Stimulated activated CD8-positive, alpha-beta memory T cell treated with anti-CD3 and anti-CD28 coated beads, Interleukin-12 subunit alpha, Interleukin-12 subunit beta, amount 100 ng/mL, for 4 hours (primary cell): ENCODE measurements at regions not wholly inside any gene's neighbourhood (a gene's known extent, or its start where the extent isn't known, plus 50 kb on each side); places are given as distances from the start of the nearest gene placed in this dataset.

Source experiments
- DNase-seq: peaks from one replicate; pipeline ENCODE4 v3.0.0-alpha.2; 2020; ENCODE audit warnings: low read depth

DNA sequence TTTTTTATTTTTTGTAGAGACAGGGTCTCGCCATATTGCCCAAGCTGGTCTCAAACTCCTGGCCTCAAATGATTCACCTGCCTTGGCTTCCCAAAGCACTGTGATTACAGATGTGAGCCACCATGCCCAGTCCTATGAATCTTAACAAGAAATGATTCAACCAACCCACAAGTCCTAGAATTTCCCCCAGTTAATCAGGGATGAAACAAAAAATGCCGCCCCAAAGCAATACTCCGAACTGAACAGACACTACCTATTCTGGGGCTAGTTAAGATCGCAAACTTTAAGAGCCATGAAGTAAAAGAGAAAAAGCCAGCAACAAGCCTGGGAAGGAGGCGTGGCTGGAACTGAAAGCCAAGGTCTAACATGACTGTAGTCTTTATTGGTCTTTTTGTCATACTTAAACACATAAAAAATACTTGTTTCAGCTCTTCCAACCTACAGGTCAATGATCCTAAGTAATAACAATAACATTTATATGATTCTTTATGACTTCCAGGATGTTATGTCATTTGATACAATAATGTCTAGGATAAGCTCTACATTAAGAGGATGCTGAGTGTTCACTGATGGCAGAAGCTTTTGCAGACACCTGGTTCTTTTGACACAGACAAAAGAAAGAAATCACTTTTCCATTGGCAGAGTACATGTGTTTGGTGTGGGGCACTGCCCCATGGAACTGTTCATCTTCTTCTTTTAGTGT is 361.1 kb upstream of the TLE4 start:
- no peak for DNase-seq

DNA sequence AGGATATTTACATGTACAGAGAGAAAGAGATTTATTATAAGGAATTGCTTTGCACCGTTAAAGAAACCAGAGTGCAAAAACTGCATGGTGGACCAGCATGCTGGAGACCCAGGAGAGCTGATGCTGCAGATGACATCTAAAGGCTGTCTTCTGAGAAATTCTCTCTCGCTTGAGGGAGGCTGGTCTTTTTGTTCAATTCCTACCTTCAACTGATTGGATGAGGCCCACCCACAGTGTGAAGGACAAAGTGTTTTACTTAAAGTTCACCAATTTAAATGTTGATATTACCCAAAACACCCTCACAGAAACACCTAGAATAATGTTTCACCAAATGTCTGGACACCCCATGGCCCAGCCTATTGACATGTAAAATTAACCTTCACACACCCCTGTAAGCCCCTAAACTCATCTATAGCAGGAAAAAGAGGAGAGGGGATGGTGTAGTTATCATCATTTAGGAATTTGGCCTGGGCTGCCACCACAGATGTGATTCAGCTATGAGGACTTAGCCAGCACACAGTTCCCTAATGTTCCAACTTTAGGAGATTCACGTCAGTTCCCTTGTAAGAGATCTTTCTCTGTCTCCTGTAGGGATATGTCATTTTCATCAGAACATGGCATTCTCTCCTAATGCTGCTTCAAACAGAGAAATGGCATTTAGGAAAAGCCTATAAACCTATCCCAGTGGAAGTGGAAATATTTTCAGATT is 358.2 kb upstream of the TLE4 start:
- DNase-seq: no peak

DNA sequence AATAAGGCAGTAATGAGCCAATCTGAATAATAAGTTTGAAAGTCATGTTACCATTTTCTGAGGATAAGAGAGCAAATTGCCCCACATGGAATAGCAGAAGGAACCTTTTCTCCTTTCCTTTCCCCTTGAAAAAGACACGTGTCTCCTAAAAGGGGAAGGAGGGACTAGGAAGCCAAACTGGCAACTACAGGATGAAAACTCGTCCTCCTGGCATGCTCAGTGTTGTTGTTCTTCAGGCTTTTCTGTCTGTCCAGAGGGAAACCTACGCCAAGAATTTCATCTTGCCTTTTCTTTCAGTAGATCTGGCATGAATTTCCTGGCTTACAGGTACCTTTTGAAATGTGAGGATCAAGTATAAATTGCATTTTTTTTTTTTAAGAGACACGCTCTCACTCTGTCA is 355.9 kb upstream of the TLE4 start:
- no peak for DNase-seq

DNA sequence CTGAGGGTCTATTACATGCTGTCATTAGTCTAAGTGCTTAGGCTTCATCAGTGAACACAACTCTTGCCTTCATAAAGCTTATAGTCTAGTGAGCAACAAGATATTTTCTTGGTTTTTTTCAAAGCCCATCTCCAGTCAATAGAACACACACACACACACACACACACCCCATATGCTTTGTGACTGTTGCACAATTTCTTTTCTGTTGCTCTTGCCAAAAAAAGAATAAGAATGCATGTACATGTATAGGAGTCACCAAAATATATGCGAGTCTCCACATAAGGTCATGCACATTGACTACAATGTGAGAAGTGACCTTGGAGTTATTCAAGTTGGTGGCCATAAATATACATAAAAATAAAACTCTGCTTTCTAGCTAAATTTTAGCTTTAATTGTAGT is 351.5 kb upstream of the TLE4 start:
- DNase-seq: no peak

DNA sequence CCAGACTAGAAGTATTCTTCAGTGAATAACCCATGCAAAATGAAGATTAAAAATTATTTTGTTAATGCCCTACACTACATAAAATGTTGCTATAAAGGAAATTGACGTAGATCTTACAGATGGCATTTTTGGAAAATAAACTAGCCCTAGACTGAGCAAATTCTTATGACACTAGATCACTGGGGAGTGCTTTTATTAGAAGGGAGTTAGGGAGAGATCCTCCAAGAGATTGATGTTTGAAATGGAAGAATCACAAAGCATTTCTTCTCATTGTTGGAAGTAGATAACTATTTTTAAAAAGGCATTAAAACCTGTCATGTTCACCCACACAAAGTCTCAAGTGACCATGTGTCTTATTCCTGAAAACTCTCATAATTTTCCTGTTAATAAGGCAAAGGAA is 351.1 kb upstream of the TLE4 start:
- DNase-seq: no peak

DNA sequence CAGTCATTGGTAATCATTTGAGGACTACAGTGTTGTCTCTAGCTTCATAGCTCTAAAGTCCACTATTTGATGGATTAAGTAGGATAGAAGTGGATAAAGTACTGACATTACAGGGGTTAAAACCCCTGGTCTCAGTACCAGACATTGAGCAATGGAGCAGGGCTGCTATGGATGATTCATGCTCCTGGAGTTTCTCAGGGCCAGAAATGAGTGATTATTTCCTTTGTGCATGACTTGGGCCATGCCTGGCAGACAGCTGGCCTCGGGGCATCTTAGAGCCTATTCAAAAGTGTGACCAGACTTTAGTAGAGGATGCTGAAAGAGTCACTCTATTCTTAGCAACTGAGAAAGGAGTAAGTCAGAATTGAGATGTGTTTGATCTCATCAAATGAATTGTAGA is 350.7 kb upstream of the TLE4 start:
- DNase-seq: no peak

DNA sequence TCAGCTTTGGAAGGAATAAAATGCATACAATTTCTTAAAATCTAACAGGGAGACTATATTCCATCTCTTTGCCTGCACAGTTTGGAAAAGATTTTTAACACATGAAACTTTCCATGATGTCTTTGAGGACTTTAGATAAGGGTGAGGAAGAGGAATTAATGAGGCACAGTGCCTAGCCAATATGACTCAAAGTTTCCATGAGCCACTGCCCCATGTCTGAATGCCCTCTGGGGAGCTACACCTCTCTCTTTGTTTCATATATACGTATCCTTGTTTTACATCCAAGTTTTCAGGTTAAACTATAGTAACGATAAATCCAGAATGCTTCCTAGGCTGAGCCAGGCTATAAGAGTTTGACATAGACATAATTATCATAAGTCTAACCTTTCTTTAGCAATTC is 349.3 kb upstream of the TLE4 start:
- DNase-seq: no peak

DNA sequence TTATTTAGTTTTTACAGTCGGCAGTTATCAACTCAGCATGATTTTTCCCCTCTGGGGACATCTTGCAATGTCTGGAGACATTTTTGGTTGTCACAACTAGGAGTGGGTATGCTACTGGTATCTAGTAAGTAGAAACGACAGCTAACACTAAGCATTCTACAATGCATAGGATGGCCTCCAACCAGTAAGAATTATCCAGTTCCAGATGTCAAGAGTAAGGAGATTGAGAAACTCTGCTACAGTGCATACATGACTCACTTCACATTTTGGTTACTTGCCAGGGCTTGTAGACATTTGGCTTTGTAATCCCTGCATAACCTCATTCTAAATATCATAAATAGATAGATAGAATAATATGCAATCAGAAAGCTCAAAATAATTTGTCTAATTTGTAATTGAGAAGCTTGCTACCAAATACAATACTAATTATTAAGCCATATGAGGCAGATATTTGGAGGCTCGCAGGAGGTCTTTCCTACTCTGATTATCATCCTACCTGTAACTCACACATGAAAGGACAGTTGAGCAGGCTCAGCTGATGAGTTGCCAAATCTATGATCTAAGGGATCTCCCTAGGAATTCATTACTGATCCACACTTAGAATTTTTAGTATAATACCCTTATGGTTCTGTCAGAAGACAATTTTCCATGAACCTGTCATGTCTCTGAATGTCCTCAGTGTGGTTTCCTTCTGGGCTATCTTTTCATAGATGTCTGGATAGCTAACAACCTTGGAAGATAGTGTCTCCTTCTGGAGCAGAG is 346.9 kb upstream of the TLE4 start:
- DNase-seq: no peak

DNA sequence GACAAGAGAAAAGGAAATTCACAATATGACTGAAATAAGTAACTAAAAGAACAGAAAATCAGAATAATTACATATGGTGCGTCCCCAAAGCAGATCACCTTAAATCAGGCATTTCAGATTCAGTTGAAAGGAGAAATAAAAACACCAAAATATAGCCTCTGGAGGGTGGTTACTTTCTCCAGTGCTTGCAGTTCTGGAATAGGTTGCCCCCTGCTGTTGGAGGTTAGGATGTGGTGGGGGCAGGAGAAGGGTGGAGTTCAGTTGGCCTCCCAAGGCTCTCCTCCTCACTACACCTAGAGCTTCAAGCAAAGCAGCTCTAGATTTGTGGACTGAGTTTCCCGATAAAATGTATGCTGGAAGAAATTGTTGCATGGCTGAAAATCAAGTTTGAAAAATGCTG is 338.2 kb upstream of the TLE4 start:
- DNase-seq: no peak

DNA sequence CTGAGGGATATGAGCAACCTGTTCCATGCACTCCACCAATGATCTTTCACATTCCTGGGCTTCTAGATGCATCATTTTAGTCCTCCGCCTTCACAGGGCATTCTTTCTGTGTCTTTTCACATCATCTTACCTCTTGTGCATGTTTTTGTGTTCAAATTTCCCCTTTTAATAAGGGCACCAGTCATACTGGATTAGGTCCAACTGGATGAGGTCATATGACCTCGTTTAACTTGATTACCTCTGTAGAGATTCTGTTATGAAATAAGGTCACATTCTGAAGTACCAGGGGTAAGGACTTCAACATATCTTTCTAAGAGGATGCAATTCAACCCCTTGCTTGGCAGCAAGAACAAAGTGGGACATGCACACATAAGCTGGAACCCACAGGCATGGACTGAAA is 335.3 kb upstream of the TLE4 start:
- DNase-seq: no peak

DNA sequence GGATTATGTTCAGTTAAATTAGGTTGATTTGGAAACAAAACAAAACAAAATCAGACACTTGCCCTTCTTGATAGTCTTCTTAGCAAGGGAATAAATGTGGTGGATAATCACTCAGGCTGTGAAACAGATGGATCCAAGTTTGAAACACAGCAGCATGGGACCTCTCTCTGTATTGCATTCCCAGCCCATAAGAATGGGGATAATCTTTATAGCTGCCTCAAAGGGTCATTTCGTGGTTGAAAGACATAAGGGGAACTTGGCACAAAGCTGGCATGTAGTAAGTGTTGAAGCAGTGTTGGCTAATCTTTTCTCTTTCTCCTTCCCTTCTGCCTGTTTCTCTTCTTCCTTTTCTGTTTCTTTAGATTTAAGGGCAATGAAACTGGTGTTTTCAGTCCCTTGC is 333.9 kb upstream of the TLE4 start:
- DNase-seq: no peak

DNA sequence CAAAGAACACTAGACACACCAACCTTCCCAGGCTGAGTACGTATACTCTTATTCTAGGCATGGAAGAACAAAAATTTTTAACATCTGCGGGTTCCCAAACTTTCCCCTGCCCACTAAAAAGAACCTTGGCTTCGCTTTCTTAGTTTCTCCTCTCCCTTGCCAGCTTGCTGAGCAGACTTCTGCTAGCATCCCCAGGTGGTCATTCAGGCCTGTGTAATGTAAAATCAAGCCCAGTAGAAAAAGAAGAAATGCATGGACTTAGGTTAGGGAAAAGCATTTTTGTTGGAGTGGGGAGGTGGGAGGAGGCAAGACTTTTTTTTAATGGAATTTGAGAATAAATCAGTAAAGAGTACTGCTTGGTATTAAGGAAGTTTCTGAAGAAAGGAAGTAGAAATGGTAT is 331.0 kb upstream of the TLE4 start:
- DNase-seq: no peak

DNA sequence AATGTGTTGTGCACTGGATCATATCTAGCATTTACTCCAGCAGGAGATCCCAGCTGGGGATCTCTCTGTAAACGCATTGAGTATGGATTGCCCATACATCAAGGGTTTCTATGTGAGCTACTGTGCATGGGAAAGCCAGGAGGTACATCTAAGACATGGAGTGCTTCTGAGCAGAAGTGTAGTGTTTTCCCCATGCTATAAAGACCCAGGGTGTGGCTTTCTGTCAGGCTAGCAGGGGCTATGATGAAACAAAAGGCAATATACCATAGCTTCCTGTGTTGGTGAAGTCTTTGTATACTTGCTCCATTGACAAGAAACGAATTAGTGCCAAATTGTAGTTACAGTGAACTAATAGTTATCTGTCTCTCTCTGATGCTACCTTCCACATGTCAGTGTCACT is 329.3 kb upstream of the TLE4 start:
- no peak for DNase-seq

DNA sequence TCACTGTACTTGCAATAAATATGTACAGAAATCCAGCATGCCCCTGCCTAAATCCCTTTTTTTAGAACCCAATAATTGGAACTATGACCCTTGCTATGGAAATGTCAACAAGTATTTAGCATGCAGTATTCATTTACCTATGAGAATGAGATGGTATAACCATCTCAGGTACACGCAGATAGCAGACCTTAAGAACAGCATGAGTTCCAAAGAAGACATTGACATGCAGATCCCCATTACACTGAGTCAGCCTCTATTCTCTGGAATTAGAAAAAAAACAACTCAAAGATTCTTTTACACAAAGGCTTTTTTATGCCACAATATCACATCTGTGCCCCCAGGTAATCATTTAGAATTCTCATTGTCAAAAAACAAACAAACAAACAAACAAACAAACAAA is 325.6 kb upstream of the TLE4 start:
- no peak for DNase-seq

DNA sequence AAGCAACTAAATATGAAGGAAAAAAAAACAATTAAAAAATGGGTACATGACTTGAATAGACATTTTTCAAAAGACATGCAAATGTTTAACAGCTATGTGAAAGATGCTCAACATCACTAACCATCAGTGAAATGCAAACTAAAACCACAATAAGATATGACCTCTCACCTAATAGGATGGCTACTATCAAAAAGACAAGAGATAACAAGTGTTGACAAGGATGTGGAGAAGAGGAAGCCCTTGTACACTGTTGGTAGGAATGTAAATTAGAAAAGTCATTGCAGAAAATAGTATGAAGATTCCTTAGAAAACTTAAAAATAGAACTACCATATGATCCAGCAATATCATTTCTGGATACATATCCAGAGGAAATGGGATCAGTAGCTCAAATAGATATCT is 324.7 kb upstream of the TLE4 start:
- no peak for DNase-seq

DNA sequence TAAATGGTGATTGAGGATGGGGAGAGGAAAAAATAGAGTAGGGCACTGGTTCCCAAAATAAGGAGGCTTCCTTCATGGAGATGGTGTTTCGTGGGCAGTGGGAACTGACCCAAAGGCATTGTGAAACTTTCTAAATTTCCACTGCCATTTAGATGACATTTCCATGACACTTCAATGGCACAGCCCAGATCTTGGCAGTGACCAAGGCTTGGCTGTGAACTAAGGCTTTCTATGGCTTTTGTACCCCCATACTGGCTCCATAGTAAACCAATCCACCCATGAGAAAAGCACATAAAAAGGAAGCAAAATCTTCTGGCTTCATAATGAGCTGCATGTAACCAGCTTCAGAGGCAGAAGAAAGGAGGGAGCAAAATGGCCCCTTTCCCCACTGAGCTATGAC is 321.0 kb upstream of the TLE4 start:
- DNase-seq: no peak

DNA sequence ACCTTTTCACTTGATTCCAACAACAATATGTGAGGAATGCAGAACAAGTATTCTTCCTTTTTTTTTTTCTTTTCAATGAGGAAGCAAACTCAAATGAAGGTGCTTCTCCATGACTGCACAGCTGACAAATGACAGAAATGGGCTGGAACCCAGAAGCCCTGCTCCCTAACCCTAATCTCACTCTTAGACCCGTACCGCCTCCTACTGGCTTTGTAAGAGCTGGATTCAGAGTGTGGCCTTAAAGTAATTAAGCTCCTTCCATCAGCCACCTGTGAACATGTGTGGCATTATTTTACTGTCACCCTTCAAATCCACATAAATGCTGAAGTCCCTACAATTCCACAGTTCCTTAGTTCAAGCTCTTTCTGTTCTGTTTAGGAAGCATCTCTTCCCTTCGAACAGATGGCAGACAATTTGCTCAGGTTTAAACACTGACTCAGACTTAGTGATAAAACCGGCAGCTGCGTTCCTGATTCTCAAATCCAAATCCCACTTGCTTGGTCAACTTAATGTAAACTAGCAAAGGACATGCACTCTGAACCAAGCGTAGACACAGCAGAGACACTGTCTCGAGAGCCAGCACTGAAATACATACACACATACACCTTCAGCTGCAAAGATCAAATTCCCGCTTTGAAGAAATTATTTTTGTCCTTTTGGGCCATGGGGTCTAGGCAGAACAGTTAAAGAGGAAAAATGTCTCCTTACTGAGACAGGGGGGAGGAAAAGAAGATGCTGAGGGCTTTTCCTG is 316.7 kb upstream of the TLE4 start:
- DNase-seq: no peak

DNA sequence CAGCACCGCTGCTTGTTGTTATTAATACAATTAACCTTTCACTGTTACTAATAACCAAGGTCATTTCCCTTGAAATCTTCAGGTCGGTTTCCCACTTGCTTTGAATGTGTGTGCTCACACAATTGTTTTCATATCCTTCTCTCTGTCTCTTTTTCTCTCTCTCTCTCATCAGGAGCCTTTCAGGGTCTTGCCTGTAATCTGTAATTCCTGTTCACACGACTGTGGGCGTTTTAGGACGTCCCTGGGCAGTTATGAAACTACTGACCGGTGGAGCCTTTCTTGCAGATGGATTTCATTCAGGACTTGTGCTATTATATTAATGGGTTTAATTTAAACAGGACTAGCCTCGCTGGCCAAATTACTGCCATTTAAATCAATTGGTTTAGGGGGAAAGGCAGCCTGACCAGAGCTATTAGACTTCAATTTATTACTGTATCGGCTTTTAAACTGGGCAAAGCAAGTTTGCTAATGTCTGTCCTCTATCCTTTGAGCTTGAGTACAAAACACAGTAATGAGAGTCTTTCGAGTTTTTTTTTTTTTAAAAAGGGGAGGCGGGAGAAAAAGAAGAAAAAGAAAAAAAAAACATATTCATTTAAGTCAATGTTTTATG is 316.0 kb upstream of the TLE4 start:
- DNase-seq: no peak

DNA sequence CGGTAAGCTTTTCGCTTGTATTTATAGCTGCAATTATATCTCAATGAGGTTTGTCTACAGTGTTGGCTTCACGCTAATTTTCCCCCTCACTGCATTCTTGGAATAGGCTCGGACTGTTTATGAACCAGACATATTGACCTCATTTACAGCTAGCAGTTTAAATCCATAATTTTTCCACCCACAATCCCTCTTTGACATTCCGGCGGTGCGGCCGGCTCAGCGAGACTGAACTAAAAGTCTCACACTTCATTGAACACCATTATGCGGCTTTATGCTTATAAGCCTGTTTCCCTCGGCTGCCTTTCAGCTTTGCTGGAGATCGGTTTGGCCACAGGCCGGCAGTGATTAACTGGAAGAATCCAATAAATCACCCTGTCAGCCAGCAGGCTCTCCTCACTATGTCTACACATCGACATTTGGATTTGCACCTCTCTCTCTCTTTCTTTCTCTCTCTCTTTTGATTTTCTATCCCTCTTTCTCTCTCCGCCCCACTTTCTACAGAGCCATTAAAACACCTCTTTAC is 315.0 kb upstream of the TLE4 start:
- DNase-seq: no peak

DNA sequence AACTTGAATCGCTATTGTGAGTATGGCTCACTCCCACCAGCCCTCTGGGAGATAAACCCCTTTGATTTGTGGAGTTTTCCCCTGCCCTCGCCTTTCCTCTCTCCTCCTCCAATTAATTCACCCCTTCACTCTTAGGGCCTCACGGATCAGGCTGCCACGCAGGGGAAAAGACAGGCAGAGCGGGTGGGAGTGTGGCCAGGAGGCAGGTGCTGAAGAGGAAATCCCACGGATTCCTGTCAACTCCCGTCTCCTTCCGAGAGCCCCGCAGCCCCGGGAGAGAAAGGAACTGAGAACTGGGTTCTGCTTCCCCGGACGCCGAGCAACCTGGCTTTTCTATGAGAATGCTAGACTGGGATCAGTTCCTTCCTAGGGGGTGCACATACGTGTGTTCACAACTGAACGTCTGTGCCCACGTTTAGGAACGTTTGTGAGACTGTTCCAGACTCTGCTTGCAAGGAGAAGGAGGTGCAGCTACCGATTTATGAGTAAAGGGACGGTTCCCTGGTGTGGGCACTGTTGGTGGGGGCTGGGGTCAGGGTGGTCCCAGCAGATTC is 314.5 kb upstream of the TLE4 start:
- no peak for DNase-seq

DNA sequence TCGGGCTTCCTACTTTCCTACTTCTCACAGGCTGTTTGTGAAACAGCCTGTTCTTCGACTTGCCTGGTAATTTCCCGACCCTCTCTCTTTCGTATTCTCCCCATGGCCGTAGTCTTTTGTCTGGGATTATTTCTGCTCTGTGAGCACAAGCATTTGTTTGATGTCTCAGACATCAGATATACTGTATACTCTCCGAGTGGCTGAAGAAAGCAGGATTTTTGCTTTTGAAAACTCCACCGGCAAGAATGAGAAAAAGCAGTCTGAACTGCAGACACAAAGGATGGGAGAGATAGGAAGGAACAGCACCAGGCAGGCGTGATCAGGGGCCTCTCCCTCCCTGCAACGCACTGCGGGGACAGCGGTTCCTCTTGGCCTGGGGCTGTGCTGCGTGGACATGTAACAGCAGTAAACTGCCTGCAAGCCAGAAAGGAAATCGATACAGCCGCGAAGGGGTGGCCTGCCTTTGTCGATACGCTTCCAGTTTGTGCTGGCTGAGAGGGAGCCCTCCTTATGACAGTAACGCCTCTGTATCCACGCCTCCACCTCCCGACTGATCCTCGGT is 313.9 kb upstream of the TLE4 start:
- DNase-seq: no peak
